HepG2 (cell line): ENCODE measurements at regions not wholly inside any gene's neighbourhood (a gene's known extent, or its start where the extent isn't known, plus 50 kb on each side); places are given as distances from the start of the nearest gene placed in this dataset.

Experiments used
- KDM3A ChIP-seq: IDR thresholded peaks from 2 replicates; pipeline ENCODE4 v1.6.1; 2018; ENCODE audit warnings: low read depth, missing compliant biosample characterization
- RELA ChIP-seq: sonication (generic); formaldehyde crosslinking; IDR thresholded peaks from 2 replicates; pipeline ENCODE4 v1.4.0; 2020; ENCODE audit warnings: missing genetic modification reagents
- SRY ChIP-seq: sonication (generic); formaldehyde crosslinking; IDR thresholded peaks from 2 replicates; pipeline ENCODE4 v1.8.0; 2022; ENCODE audit warnings: mild to moderate bottlenecking, missing genetic modification reagents
- ZNF143 ChIP-seq: sonication (generic); formaldehyde crosslinking; IDR thresholded peaks from 2 replicates; pipeline ENCODE4 v1.4.0; 2020; ENCODE audit warnings: missing genetic modification reagents
- ZNF747 ChIP-seq: sonication (generic); formaldehyde crosslinking; IDR thresholded peaks from 2 replicates; pipeline ENCODE4 v1.8.1; 2023; ENCODE audit warnings: missing genetic modification reagents, mild to moderate bottlenecking, borderline replicate concordance
- TF ChIP-seq, protein P1 (sequence below): sonication (generic); formaldehyde crosslinking; IDR thresholded peaks from 2 replicates; pipeline ENCODE4 v1.5.1; 2020; ENCODE audit warnings: mild to moderate bottlenecking, missing genetic modification reagents, borderline replicate concordance
- TF ChIP-seq, protein P2 (sequence below): IDR thresholded peaks from 2 replicates; pipeline ENCODE4 v1.6.1; 2016; ENCODE audit warnings: missing biosample characterization, missing genetic modification reagents, low read depth
- TF ChIP-seq, protein P3 (sequence below): conservative IDR thresholded peaks from 2 replicates; pipeline ENCODE4 v1.6.1; 2018; ENCODE audit warnings: missing genetic modification reagents

DNA sequence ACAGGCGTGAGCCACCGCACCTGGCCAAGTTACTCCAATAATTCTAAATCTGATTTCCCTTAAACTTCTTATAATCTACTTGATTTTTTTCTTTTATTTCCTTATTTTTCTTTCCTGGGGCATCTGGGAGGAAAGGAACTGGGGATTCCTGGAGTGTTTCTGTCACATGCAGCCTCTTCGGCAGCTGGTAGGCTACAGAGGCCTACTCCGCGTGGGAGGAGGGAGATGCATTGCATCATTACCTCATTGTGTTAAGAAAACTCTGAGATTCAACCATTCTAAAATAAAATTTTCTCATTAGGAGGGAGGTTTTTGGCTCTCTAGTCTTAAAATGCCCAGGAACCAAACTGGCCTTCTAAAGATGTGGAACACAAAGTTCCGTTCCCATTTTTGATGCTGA, 64.0 kb downstream of the SOX9 start (continued):
- no peak for TF ChIP-seq RELA (CRISPR knock-in tag)
- TF ChIP-seq, protein P1, sequence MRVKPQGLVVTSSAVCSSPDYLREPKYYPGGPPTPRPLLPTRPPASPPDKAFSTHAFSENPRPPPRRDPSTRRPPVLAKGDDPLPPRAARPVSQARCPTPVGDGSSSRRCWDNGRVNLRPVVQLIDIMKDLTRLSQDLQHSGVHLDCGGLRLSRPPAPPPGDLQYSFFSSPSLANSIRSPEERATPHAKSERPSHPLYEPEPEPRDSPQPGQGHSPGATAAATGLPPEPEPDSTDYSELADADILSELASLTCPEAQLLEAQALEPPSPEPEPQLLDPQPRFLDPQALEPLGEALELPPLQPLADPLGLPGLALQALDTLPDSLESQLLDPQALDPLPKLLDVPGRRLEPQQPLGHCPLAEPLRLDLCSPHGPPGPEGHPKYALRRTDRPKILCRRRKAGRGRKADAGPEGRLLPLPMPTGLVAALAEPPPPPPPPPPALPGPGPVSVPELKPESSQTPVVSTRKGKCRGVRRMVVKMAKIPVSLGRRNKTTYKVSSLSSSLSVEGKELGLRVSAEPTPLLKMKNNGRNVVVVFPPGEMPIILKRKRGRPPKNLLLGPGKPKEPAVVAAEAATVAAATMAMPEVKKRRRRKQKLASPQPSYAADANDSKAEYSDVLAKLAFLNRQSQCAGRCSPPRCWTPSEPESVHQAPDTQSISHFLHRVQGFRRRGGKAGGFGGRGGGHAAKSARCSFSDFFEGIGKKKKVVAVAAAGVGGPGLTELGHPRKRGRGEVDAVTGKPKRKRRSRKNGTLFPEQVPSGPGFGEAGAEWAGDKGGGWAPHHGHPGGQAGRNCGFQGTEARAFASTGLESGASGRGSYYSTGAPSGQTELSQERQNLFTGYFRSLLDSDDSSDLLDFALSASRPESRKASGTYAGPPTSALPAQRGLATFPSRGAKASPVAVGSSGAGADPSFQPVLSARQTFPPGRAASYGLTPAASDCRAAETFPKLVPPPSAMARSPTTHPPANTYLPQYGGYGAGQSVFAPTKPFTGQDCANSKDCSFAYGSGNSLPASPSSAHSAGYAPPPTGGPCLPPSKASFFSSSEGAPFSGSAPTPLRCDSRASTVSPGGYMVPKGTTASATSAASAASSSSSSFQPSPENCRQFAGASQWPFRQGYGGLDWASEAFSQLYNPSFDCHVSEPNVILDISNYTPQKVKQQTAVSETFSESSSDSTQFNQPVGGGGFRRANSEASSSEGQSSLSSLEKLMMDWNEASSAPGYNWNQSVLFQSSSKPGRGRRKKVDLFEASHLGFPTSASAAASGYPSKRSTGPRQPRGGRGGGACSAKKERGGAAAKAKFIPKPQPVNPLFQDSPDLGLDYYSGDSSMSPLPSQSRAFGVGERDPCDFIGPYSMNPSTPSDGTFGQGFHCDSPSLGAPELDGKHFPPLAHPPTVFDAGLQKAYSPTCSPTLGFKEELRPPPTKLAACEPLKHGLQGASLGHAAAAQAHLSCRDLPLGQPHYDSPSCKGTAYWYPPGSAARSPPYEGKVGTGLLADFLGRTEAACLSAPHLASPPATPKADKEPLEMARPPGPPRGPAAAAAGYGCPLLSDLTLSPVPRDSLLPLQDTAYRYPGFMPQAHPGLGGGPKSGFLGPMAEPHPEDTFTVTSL (CRISPR knock-in tag): no peak
- no peak for TF ChIP-seq ZNF143 (CRISPR knock-in tag)
- no peak for TF ChIP-seq ZNF747 (CRISPR knock-in tag)
- TF ChIP-seq KDM3A (CRISPR knock-in tag): no peak
- TF ChIP-seq SRY (CRISPR knock-in tag): no peak
- TF ChIP-seq, protein P2, sequence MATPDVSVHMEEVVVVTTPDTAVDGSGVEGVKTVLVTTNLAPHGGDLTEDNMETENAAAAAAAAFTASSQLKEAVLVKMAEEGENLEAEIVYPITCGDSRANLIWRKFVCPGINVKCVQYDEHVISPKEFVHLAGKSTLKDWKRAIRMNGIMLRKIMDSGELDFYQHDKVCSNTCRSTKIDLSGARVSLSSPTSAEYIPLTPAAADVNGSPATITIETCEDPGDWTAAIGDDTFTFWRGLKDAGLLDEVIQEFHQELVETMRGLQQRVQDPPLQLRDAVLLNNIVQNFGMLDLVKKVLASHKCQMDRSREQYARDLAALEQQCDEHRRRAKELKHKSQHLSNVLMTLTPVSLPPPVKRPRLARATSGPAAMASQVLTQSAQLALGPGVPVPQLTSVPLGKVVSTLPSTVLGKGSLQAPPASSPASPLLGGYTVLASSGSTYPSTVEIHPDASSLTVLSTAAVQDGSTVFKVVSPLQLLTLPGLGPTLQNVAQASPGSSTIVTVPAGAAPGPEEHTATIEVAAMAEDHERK (CRISPR knock-in tag): no peak
- TF ChIP-seq, protein P3, sequence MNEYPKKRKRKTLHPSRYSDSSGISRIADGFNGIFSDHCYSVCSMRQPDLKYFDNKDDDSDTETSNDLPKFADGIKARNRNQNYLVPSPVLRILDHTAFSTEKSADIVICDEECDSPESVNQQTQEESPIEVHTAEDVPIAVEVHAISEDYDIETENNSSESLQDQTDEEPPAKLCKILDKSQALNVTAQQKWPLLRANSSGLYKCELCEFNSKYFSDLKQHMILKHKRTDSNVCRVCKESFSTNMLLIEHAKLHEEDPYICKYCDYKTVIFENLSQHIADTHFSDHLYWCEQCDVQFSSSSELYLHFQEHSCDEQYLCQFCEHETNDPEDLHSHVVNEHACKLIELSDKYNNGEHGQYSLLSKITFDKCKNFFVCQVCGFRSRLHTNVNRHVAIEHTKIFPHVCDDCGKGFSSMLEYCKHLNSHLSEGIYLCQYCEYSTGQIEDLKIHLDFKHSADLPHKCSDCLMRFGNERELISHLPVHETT (CRISPR knock-in tag): no peak
- TF ChIP-seq, all 625 proteins: peak for 0
